ENCODE measurements at regions not wholly inside any gene's neighbourhood (a gene's known extent, or its start where the extent isn't known, plus 50 kb on each side); places are given as distances from the start of the nearest gene placed in this dataset.

- H2AK5ac ChIP-seq (ENCODE audit: insufficient read length, low read length): no peak overlapping the region
- H3K4me1 Mint-ChIP-seq: peaks cover 20 to 34% of the 10 kb centered on the region in 2 experiments
- no peaks in the 10 kb centered on the region for H4K20me1 ChIP-seq (ENCODE audit: control insufficient read depth, insufficient read depth, insufficient read length)
- no peak overlapping the region for H2BK15ac ChIP-seq (ENCODE audit: low read depth, low read length)
- H3K23me2 ChIP-seq (ENCODE audit: insufficient read length, low read depth, low read length, poor library complexity, severe bottlenecking): no peaks in the 10 kb centered on the region
- H3K27ac Mint-ChIP-seq: no peak overlapping the region
- H2BK5ac ChIP-seq (ENCODE audit: insufficient read length, low read length): no peak overlapping the region
- no peak overlapping the region for H3K27ac ChIP-seq (ENCODE audit: insufficient read length, low read depth, low read length)
- H3K79me2 ChIP-seq (ENCODE audit: insufficient read depth, low read length): no peaks in the 10 kb centered on the region
- no peak overlapping the region for H3K23ac ChIP-seq (ENCODE audit: insufficient read length, low read depth, low read length)
- H3K4me2 ChIP-seq (ENCODE audit: insufficient read depth, insufficient read length, low read length): no peak overlapping the region
- H4K91ac ChIP-seq (ENCODE audit: insufficient read length, low read depth, low read length): no peak overlapping the region
- H2BK12ac ChIP-seq (ENCODE audit: insufficient read length, low read depth, low read length): no peak overlapping the region
- no peak for DNase-seq
- peaks cover 82% of the 10 kb centered on the region for H3K27me3 Mint-ChIP-seq (ENCODE audit: low read depth)
- no peak overlapping the region for H4K8ac ChIP-seq (replicated peaks; ENCODE audit: insufficient read length, low read depth, low read length)
- H3K18ac ChIP-seq (ENCODE audit: insufficient read length, low read depth, low read length): no peak overlapping the region
- no peak overlapping the region for H2BK120ac ChIP-seq (ENCODE audit: low read depth, low read length, poor library complexity, severe bottlenecking)
- no peak overlapping the region for H3K14ac ChIP-seq (ENCODE audit: insufficient read depth, low read length)
- no peak for TF ChIP-seq CTCF (conservative IDR thresholded peaks at IDR 0.05)
- no peak overlapping the region for H3K4me3 Mint-ChIP-seq
- peaks cover 4% of the 10 kb centered on the region; the same call in 1 of the 2 replicates for H3K4me1 ChIP-seq (ENCODE audit: insufficient read depth, low read length)
- no peak overlapping the region for H3K4ac ChIP-seq (ENCODE audit: low read depth, low read length)
- no peak overlapping the region for H2BK20ac ChIP-seq (ENCODE audit: low read depth, low read length, poor library complexity, severe bottlenecking)
- no CpG with 5 or more reads among the region's 4 CpGs for WGBS (ENCODE audit: extremely low coverage, insufficient read length, low lambda C conversion rate)
- no peak overlapping the region for H3K9ac ChIP-seq (ENCODE audit: extremely low read depth, insufficient read length, low read length)
- no peaks in the 10 kb centered on the region; a peak in 1 of 5 replicates for H3K9me3 Mint-ChIP-seq
- no peak overlapping the region for H2AFZ ChIP-seq (ENCODE audit: low read length)
- no peak overlapping the region for H3K56ac ChIP-seq (ENCODE audit: insufficient read length, low read depth, low read length)
- H3K79me1 ChIP-seq (ENCODE audit: insufficient read depth, low read depth, low read length, poor library complexity, severe bottlenecking): no peaks in the 10 kb centered on the region
- H3K36me3 Mint-ChIP-seq (ENCODE audit: insufficient read depth in 1 of 3, low read depth in 3 of 3): no peaks in the 10 kb centered on the region; a peak in 1 of 7 replicates
- H3K27me3 ChIP-seq (ENCODE audit: insufficient read depth, low read length): peaks cover 5% of the 10 kb centered on the region; the same call in 1 of the 2 replicates
- H4K5ac ChIP-seq (ENCODE audit: insufficient read length, low read depth, low read length): no peak overlapping the region
- no peak overlapping the region for H3T11ph ChIP-seq (ENCODE audit: low read length)
- no peaks in the 10 kb centered on the region for H3K9me3 ChIP-seq (ENCODE audit: control insufficient read depth, low read depth, low read length)
Measured at GRCh38 chr4:41369680-41370079, 113.0 kb downstream of the UCHL1 start.
